ENCODE measurements at regions not wholly inside any gene's neighbourhood (a gene's known extent, or its start where the extent isn't known, plus 50 kb on each side); places are given as distances from the start of the nearest gene placed in this dataset.
"Not testable (repeated sequence)": the region's sequence is repeated elsewhere in the genome, so short reads cannot be mapped to it uniquely, and the experiment has no call there.

- no peak for FAIRE-seq
These were observed 428.1 kb upstream of the NOX3 start for GRCh38 chr6:155883741-155884140.

DNA sequence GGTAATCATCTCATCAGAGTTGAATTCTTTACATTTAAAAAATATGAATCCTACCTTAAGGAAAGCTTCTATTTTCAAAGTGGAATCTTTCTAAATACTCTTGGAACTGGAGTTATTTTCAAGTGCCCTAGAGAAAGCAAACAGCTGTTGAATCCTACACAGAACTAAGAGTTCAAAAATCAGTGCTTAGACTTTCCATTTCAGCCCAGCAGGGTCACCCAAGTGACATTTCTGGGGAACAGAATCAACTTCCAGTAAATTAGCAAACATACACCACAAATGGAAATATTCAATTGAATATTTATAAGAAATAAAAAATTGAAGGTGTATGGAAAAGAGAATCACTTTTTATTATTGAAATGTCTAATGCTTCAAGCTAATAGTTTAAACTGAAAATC lies 427.7 kb upstream of the NOX3 start:
- FAIRE-seq, result no peak

DNA sequence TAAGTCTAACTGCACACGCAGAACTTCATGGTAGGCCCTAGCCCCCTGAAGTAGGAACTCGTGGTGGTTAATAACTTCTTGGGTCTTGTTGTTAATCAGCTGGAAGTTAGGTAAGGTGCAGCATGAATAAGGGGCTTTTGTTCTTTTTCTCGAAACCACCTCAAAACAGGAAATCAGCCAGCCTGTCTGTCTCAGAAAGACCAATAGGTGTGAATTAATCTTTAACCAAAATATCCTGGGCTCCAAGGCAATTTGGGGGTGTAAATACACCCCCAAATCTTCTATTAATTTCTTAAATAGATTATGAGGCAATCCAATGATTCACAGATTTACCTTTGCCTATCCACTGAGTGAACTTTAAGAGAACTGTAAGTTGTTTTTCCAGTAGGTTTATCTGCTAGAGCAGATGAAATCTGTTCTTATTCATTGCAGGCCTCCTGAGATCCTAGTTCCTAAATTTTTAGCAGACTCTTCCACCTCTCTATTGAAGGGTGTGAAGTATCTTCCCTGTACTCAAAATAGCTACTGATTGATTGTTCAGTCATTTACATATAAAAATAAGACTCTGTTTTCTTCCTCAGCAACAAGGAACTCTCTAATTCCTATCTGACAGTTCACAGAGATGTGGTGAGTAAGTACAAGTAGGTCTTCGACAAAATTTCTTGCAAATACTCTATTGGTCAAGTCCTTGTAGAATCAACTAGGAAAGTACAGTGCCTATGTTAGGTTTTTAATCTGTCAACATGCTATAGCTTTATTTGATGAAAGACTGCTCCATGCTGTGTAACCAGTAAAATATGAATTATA lies 427.1 kb upstream of the NOX3 start:
- no peak for FAIRE-seq

- FAIRE-seq, result no peak
These were observed 426.3 kb upstream of the NOX3 start for GRCh38 chr6:155881826-155882526.

DNA sequence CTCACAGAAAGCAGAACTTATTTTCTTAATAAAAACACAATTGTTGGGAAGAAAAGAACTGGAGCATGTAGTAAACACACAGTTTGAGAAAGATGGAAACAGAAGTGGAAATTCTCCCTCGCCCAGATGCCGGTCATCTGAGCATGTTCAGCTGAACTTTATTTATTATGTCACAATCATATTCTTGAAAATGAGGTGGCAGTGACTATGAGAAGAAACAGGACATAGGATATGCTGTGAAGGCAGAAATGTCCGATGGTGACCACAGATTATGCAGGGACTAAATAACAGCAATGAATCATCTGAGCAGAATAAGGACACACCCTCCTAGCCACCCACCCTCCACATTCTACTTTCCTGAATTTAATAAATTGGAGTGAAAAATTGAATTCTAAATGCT lies 425.3 kb upstream of the NOX3 start:
- no peak for FAIRE-seq

- FAIRE-seq, result no peak
These were observed 417.3 kb upstream of the NOX3 start for GRCh38 chr6:155872961-155873360.

DNA sequence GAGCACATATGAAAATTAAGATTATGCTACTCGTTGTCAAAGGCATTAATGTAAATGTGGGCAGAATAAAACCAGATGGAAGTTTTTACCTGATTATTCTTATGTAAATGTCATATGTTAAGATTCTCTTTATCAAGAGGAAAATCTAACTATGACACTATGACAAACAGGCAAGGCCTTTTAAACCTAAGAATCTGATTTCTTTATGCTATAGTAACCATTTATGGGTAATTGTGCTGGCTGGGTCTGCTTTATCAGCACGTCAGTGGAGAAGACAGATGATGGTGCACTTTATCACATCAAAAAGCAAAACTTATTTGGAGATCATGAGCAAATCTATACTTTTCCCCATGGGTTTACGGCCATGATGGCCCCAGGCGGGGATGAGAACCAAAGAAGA lies 412.0 kb upstream of the NOX3 start:
- FAIRE-seq, result no peak

DNA sequence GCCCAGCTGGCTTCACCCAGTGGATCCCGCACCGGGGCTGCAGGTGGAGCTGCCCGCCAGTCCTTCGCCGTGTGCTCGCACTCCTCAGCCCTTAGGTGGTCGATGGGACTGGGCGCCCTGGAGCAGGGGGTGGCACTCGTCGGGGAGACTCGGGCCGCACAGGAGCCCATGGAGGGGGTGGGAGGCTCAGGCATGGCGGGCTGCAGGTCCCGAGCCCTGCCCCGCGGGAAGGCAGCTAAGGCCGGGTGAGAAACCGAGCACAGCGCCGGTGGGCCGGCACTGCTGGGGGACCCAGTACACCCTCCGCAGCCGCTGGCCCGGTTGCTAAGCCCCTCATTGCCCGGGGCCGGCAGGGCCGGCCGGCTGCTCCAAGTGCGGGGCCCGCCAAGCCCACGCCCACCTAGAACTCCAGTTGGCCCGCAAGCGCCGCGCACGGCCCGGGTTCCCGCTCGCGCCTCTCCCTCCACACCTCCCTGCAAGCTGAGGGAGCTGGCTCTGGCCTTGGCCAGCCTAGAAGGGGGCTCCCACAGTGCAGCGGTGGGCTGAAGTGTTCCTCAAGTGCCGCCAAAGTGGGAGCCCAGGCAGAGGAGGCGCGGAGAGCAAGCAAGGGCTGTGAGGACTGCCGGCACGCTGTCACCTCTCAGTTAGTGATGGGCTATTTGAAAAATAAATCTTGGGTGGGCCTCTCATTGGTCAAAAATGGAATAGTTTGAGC lies 411.2 kb upstream of the NOX3 start:
- FAIRE-seq, result not testable (repeated sequence)

DNA sequence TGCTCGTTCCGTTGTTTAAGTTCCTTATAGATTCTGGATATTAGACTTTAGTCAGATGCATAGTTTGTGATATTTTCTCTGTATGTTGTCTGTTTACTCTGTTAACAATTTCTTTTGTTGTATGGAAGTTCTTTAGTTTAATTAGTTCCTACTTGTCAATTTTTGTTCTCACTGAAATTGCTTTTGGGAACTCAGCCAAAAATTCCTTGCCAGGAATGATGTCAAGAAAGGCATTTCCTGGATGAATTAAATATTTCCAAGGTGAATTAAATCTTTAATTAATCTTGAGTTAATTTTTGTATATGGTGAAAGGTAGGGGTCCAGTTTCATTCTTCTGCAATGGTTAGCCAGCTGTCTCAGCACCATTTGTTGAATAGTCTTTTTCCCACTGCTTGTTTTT lies 406.2 kb upstream of the NOX3 start:
- no peak for FAIRE-seq

GRCh38 chr6:155858906-155859305 lies 403.3 kb upstream of the NOX3 start:
- FAIRE-seq, result not testable (repeated sequence)

GRCh38 chr6:155854787-155855186 lies 399.1 kb upstream of the NOX3 start:
- no peak for FAIRE-seq

DNA sequence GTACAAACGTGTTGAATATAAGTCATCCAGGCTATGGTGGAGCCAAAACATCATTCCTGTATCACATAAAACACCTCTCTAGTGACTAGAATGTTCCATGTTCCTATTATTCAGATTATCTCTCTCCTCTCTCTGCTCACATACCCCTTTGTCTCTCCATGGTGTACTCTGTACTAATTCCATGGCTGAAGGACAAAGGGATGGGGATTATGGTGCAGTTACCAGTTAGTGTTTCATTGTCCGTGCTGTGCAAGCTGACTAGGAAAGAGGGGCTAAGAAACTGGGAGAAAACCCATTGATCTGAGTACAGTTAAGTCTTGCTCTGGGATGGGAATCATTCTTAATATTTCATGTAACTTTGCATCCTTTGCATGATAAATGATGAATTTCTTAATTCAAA lies 397.4 kb upstream of the NOX3 start:
- no peak for FAIRE-seq

DNA sequence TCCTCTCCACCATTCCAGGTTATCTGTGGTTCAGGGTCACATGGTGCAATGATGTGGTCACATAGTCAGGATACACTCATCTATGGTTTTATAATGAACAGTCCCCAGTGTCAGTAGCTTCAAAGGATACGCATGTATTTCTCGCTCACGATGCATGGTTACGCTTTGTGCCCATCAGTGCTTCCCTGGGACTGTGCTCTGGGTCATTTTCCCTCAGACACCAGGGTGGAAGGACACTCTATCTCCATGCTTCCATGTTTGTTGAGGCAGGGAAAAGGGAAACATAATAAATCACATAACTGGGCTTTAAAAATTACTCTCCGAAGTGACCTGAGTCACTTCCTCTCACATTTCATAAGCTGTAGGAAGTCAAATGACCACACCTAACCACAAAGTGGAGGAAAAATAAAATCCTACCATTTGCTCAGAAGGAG lies 394.8 kb upstream of the NOX3 start:
- no peak for FAIRE-seq

GRCh38 chr6:155847711-155848110 lies 392.1 kb upstream of the NOX3 start:
- no peak for FAIRE-seq

DNA sequence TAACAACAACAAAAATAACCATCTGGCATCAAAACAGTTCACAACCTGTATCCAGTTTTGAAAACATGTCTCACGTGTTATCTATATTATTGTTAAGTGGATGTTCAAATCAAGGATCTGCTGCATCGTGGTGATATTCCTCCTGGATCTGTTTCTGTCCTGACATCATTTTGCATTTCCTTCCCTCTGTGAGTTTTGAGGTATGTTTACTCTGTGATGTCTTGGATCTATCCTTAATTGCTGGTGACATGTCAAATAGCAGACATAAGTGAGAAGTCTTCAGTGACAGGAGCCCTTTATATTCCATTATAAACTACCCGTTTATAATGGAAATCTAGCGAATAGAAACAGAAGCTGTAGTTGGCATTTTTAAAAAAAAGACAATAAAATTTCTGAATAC lies 381.8 kb upstream of the NOX3 start:
- FAIRE-seq, result no peak

GRCh38 chr6:155832596-155832995 lies 377.0 kb upstream of the NOX3 start:
- FAIRE-seq, result no peak

DNA sequence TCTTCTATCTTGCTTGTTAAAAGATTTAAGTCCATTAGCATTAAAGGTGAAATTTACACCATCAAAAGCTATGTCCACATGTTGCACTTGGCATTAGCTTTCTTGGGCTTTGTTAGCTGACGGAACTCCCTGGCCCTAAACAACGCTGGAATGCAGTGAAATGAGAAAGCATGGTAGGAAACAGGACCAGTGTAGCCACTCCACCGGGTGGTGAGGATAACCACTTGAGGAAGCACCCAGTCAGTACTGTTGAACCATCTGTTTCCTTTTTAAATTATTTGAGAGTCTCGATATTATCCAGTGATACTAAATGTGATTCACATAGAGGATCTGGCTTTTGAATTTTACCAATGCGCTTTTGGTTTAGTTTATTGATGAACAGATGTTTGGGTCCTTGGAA lies 374.9 kb upstream of the NOX3 start:
- no peak for FAIRE-seq

GRCh38 chr6:155829646-155830045 lies 374.0 kb upstream of the NOX3 start:
- no peak for FAIRE-seq

DNA sequence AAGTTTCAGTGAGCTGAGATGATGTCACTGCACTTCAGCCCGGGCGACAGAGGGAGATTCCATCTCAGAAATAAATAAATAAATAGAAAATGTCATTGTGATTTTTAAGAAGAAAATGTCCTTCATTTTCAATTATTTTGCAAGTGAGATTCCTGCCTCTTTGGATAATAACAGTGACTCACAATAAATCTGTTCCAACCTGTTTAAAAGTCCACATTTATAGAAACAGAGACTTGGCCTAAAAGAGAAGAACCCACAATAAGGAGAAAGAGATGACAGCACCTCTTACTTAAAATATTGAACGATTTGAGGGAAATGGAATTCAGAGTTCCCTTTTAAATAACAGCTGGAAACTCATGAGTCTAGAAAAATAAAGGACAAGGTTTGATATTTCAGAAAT lies 373.4 kb upstream of the NOX3 start:
- no peak for FAIRE-seq

- no peak for FAIRE-seq
These were observed 363.1 kb upstream of the NOX3 start for GRCh38 chr6:155818698-155819097.

DNA sequence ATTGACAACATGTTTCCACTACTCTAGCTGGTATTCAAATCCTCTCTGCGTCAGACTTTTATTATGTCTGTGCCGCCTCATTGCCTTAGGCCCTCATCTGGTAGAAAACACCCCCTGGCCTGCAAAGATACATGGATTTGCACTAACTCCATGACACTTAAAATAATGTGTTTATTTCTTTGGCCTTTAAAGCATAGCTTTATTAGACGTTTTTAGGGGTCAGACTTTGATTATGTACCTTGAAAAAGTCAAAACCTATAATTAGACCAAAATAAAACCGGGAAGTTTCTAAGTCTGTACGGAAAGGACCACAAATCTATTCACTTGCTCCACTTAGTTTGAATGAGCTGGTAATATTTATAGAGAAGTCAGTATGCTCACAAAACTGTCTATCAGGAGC lies 357.9 kb upstream of the NOX3 start:
- no peak for FAIRE-seq

- FAIRE-seq, result no peak
These were observed 351.6 kb upstream of the NOX3 start for GRCh38 chr6:155807243-155807642.

GRCh38 chr6:155801046-155801445 lies 345.4 kb upstream of the NOX3 start:
- no peak for FAIRE-seq

GRCh38 chr6:155798876-155799275 lies 343.2 kb upstream of the NOX3 start:
- not testable (repeated sequence) for FAIRE-seq

Data from islet of Langerhans (tissue), 1 donor.